ENCODE measurements at regions not wholly inside any gene's neighbourhood (a gene's known extent, or its start where the extent isn't known, plus 50 kb on each side); places are given as distances from the start of the nearest gene placed in this dataset.

GRCh38 chr5:130912088-130912487, 253.0 kb downstream of the HINT1 start:
- TF ChIP-seq POLR2A (IDR thresholded peaks at IDR 0.05) (no peak), CTCF (IDR thresholded peaks at IDR 0.05) (no peak), EP300 (IDR thresholded peaks at IDR 0.05) (no peak)
